Fibroblast of lung (primary cell): ENCODE measurements at regions not wholly inside any gene's neighbourhood (a gene's known extent, or its start where the extent isn't known, plus 50 kb on each side); places are given as distances from the start of the nearest gene placed in this dataset.

Source experiments
- DNase-seq, 2 donors: peaks; one replicate each; pipeline versions ENCODE4 v3.0.0 to v3.0.0-alpha.2; 2010; ENCODE audit warnings: low read depth in 2 of 2
- H2AFZ ChIP-seq: 2 replicates; pipeline ENCODE4 v1.5.1; 2012; ENCODE audit warnings: low read length, control low read depth, inconsistent platforms
- H3K27ac ChIP-seq: 2 replicates; pipeline ENCODE4 v1.5.1; 2011; ENCODE audit warnings: low read length, control low read depth; ENCODE audit not compliant: insufficient read depth
- H3K27me3 ChIP-seq: 2 replicates; pipeline ENCODE4 v1.5.1; 2011; ENCODE audit warnings: mild to moderate bottlenecking, low read length; ENCODE audit not compliant: control insufficient read depth, insufficient read depth
- H3K36me3 ChIP-seq: 2 replicates; pipeline ENCODE4 v1.5.1; 2011; ENCODE audit warnings: low read length; ENCODE audit not compliant: control insufficient read depth, insufficient read depth
- H3K4me1 ChIP-seq: 2 replicates; pipeline ENCODE4 v1.5.1; 2011; ENCODE audit warnings: low read length; ENCODE audit not compliant: control insufficient read depth, insufficient read depth; ENCODE audit errors: extremely low read depth
- H3K4me2 ChIP-seq: 2 replicates; pipeline ENCODE4 v1.5.1; 2011; ENCODE audit warnings: low read length, control low read depth; ENCODE audit not compliant: insufficient read depth; ENCODE audit errors: extremely low read depth
- H3K4me3 ChIP-seq, 4 experiments: fragments of 200-600 bp in 1 of 4; sonication (generic) in 1 of 4; replicated peaks in 1 of 4; 2 replicates each; pipeline ENCODE4 v1.5.1; 2011 to 2016; ENCODE audit warnings: low read length in 4 of 4, low read depth in 3 of 4, mild to moderate bottlenecking in 3 of 4, control low read depth in 2 of 4, inconsistent platforms in 1 of 4, mixed read lengths in 1 of 4; ENCODE audit not compliant: insufficient read depth in 1 of 4; ENCODE audit errors: control extremely low read depth in 1 of 4
- H3K79me2 ChIP-seq: 2 replicates; pipeline ENCODE4 v1.5.1; 2012; ENCODE audit warnings: mild to moderate bottlenecking, low read length, inconsistent platforms; ENCODE audit not compliant: control insufficient read depth, insufficient read depth
- H3K9ac ChIP-seq: 2 replicates; pipeline ENCODE4 v1.5.1; 2011; ENCODE audit warnings: mild to moderate bottlenecking, low read length, control low read depth; ENCODE audit not compliant: insufficient read depth
- H3K9me3 ChIP-seq: 2 replicates; pipeline ENCODE4 v1.5.1; 2012; ENCODE audit warnings: low read depth, low read length; ENCODE audit not compliant: control insufficient read depth, insufficient read depth
- H4K20me1 ChIP-seq: 2 replicates; pipeline ENCODE4 v1.5.1; 2011; ENCODE audit warnings: low read length; ENCODE audit not compliant: control insufficient read depth, insufficient read depth; ENCODE audit errors: extremely low read depth
- CTCF ChIP-seq, 2 donors: IDR thresholded peaks in 1 of 2; conservative IDR thresholded peaks in 1 of 2; 1 replicate in 1 of 2; 2 replicates in 1 of 2; pipeline ENCODE4 v1.5.1; 2011 to 2012; ENCODE audit warnings: low read length in 2 of 2, control low read depth in 1 of 2, inconsistent platforms in 1 of 2, low read depth in 1 of 2, mild to moderate bottlenecking in 1 of 2
- EZH2 ChIP-seq: IDR thresholded peaks from 2 replicates; pipeline ENCODE4 v1.5.1; 2012; ENCODE audit warnings: low read length, control low read depth, mild to moderate bottlenecking; ENCODE audit errors: missing control alignments

- H3K9ac ChIP-seq, result no peak overlapping the region
- no peak for DNase-seq
- H3K9me3 ChIP-seq, result no peaks in the 10 kb centered on the region
- TF ChIP-seq CTCF (conservative IDR thresholded peaks at IDR 0.05 in 1 of 2, IDR thresholded peaks at IDR 0.05 in 1 of 2; ENCODE audit: low read depth in 1 of 2, low read length in 2 of 2) (no peak), EZH2 (no peak)
- no peaks in the 10 kb centered on the region for H4K20me1 ChIP-seq
- H3K4me2 ChIP-seq, result no peak overlapping the region
- H3K36me3 ChIP-seq, result no peaks in the 10 kb centered on the region
- no peaks in the 10 kb centered on the region for H3K27me3 ChIP-seq
- no peak overlapping the region for H2AFZ ChIP-seq
- H3K79me2 ChIP-seq, result no peaks in the 10 kb centered on the region
- H3K4me1 ChIP-seq, result no peaks in the 10 kb centered on the region
- H3K27ac ChIP-seq, result no peak overlapping the region
- H3K4me3 ChIP-seq, result no peak overlapping the region
Observed at GRCh38 chrX:46308110-46308509, 237.1 kb downstream of the ZNF674 start.

GRCh38 chrX:46306103-46306502, 239.1 kb downstream of the ZNF674 start:
- Histone ChIP-seq H3K9ac (no peak overlapping the region), H4K20me1 (no peaks in the 10 kb centered on the region), H3K4me1 (no peaks in the 10 kb centered on the region), H3K36me3 (no peaks in the 10 kb centered on the region), H3K27ac (no peak overlapping the region), H3K27me3 (no peaks in the 10 kb centered on the region), H3K4me3 (no peak overlapping the region), H2AFZ (no peak overlapping the region), H3K9me3 (no peaks in the 10 kb centered on the region), H3K79me2 (no peaks in the 10 kb centered on the region), H3K4me2 (no peak overlapping the region)
- no peak for DNase-seq
- no peak for TF ChIP-seq CTCF (conservative IDR thresholded peaks at IDR 0.05 in 1 of 2, IDR thresholded peaks at IDR 0.05 in 1 of 2; ENCODE audit: low read depth in 1 of 2, low read length in 2 of 2)
- TF ChIP-seq EZH2, result no peak

GRCh38 chrX:46305431-46305830, 239.8 kb downstream of the ZNF674 start:
- Histone ChIP-seq H3K4me3 (no peak overlapping the region), H3K4me1 (no peaks in the 10 kb centered on the region)

More at GRCh38 chrX:46305431-46305830, 239.8 kb downstream of the ZNF674 start:
- no peaks in the 10 kb centered on the region for H3K27me3 ChIP-seq
- H3K36me3 ChIP-seq, result no peaks in the 10 kb centered on the region
- no peak overlapping the region for H3K27ac ChIP-seq
- H3K9me3 ChIP-seq, result no peaks in the 10 kb centered on the region
- no peak overlapping the region for H3K9ac ChIP-seq
- H3K4me2 ChIP-seq, result no peak overlapping the region
- DNase-seq, result no peak
- no peaks in the 10 kb centered on the region for H3K79me2 ChIP-seq
- H4K20me1 ChIP-seq, result no peaks in the 10 kb centered on the region
- no peak for TF ChIP-seq EZH2
- no peak for TF ChIP-seq CTCF (conservative IDR thresholded peaks at IDR 0.05 in 1 of 2, IDR thresholded peaks at IDR 0.05 in 1 of 2; ENCODE audit: low read depth in 1 of 2, low read length in 2 of 2)
- no peak overlapping the region for H2AFZ ChIP-seq
